GM19240 (cell line): ENCODE measurements at regions not wholly inside any gene's neighbourhood (a gene's known extent, or its start where the extent isn't known, plus 50 kb on each side); places are given as distances from the start of the nearest gene placed in this dataset.
"Not testable (repeated sequence)": the region's sequence is repeated elsewhere in the genome, so short reads cannot be mapped to it uniquely, and the experiment has no call there.

Experiments used
- DNase-seq: peaks from one replicate; pipeline ENCODE4 v3.0.0; 2011; ENCODE audit warnings: low spot score; ENCODE audit not compliant: insufficient read length

DNA sequence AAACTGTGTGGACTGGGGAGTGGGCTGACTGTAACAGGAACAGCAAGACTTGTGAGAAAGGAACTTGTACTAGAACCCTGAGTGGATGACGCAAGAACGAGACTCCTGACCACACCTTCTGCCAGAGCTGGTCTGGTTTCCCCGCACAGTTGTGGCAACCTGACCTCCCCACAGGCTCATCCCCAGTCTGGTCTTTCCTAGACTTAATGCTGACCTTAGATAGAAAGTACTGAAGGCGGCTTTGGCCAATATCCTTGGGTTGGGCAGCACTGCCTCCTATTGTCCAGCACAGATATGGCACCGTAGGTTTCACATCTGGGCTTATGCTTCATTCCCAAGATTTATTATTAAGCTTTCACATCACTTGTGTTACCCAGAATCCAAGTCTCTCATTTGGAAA lies 137.8 kb upstream of the FRG1 start:
- no peak for DNase-seq

DNA sequence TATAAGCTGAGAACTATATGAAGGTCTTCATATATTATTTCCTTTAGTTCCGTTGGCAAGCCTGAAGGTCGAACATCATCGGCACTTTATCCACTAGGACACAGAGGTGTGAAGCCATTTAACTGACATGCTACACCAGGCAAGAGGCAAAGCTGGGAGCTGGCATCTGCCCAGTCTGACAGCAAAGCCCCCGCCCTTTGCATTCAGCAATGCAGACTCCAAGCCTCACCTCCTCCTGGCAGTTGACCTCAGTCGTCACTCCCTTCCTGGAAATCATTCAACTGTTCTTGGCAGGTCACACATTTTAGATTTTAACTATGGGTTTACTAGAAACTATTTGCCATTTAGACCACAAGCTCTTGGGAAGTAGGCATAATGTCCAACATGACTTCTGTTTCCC lies 135.8 kb upstream of the FRG1 start:
- no peak for DNase-seq

DNA sequence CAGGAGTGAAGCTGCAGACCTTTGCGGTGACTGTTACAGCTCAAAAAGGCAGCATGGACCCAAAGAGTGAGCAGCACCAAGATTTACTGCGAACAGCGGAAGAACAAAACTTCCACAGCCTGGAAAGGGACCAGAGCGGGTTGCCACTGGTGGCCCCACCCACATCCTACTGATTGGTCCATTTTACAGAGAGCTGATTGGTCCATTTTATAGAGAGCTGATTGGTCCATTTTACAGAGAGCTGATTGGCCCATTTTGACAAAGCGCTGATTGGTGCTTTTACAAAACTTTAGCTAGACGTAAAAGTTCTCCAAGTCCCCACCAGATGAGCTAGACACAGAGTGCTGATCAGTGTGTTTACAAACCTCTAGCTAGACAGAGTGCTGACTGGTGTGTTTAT lies 134.2 kb upstream of the FRG1 start:
- no peak for DNase-seq

DNA sequence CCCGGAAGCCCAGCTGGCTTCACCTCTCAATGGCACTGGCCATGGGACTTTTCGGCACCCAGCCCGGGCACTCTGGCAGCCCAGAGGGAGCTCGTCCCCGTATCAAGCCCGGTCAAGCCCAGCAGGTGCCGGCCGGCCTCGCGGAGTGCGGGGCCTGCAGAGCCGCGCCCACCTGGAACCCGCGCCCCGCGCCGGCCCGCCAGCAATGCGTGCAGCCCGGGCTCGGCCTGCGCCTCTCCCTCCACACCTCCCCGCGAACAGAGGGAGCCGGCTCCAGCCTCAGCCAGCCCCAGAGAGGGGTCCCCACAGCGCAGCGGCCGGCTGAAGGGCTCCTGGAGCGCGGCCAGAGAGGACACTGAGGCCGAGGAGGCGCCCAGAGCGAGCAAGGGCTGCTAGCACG lies 133.6 kb upstream of the FRG1 start:
- no peak for DNase-seq

DNA sequence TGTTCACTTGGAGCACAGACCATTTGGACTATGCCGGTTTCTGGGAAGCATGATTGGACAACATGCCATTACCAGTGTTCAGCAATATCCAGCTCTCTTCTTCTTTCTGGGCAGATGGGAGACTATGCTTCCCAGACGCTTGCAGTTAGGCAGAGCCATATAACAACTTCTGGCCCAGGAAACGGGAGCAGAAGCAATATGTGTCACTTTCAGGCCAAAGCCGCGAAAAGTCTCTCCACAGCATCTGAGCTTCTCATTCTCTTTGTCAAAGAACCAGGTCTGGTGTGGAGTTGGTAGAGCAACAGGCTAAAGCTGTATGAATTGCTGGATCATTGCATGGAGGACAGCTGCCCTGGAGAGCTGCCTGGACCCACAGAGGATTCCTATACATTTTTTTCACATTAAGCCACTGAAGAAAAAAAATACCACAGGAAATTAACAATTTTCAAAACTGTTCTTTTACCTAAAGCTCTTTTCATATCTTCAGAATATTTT lies 131.4 kb upstream of the FRG1 start:
- no peak for DNase-seq

DNA sequence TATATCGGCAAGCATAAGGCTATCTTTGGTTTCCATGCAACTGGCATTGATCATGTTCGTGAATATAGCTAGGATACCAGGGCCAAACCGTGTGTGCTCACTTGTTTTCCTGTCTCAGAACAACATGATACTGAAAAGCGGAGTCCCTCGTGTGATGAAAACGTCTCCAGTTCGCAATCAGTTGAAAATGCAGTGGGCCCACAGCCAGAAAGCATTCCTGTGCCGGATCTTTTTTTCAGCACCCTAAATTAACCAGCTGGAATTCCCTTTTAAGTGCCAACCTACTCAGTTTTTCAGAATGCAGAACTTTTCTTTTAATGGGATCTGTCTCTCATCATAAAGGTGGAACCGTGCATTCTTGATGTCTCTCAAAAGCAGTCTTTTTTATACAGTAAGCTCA lies 130.8 kb upstream of the FRG1 start:
- no peak for DNase-seq

DNA sequence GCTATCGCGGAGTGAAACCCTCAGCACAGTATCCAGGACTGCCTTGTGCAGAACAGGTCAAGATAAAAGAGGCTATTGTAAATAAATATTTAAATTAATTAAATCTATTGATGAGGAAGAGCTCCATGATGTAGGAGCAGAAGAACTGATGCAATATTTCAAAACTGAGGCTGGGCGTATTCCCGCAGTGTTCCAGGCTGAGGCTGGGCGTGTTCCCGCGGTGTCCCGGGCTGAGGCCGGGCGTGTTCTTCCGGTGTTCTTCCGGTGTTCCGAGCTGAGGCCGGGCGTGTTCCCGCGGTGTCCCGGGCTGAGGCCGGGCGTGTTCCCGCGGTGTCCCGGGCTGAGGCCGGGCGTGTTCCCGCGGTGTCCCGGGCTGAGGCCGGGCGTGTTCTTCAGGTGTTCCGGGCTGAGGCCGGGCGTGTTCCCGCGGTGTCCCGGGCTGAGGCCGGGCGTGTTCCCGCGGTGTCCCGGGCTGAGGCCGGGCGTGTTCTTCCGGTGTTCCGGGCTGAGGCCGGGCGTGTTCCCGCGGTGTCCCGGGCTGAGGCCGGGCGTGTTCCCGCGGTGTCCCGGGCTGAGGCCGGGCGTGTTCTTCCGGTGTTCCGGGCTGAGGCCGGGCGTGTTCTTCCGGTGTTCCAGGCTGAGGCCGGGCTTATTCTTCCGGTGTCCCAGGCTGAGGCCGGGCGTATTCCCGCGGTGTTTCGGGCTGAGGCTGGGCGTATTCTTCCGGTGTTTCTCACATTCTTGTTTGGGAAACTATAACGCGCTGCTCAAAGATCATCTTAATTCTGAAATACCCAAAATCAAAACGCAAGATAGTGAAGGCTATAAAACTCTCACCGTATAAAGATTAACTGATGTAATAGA lies 130.1 kb upstream of the FRG1 start:
- not testable (repeated sequence) for DNase-seq

DNA sequence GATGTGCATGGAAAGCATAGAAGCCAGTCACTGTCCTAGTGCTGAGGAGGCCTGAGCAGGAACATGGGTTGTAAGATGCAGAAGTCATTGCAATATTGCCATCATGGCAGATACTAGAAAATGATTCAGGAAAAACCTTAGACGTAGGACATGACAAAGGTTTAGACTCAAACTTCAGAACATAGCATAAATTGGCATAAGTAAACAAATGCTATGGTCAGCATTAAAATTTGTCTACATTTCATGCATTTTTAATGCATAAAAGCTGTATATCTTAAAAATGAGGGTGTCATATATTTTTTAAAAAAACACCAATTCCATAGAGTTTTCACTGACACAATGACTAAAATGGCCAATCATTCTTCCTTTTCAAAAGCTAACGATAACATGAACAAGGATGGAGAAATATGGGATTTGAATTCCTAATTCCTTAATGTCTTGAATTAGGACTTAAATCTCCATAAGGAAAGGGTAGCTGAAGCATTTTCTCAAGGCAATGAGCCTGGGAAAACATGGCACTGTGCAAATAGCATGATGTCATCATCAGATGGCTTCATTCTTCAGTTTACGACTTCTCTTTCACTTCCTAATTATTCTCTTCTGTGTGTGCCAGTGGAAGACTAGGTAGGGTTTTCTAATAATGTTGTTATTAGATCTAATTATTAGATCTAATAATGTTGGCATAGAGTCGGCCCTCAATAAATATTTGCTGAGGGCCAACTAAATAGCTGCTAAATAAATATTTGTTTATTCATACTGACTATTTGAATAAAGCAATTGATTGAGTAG lies 125.1 kb upstream of the FRG1 start:
- no peak for DNase-seq

DNA sequence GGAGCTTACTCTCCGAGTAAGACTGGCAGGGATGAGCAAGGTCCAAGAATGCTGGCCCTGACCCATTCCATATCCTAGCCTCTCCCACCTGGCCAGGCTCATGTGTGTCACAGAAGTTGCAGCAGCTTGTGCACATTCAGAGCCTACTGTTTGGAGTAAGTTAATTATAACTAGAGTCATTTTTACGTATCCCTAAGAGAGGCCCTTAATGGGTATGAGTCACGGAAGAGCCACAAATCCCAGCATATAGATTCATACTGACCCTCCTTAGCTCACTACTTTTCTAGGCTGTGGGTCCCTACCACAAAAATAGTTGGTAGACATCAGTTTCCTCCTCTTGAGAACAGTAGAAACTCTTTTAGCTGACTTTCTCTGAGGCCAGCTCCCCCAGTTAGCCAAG lies 118.3 kb upstream of the FRG1 start:
- DNase-seq, result no peak

DNA sequence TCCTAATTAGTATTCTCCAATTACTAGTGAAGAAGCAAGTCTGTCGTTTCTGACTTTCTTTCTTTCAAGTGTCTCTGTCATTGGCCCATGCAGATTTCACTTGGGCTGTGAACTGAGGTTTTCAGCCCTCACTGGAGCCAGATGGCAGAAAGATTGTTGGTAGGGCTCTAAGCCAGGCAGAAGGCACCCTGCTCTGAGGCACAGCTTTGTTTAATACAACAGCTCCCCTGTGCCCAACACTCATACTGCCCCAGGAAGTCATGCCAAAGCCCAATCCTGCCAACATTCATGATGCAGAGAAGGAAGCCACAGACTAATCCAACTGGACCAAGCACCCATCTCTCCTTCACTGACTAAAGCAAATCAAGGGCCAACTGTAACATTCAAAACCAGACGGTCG lies 117.1 kb upstream of the FRG1 start:
- DNase-seq, result no peak

DNA sequence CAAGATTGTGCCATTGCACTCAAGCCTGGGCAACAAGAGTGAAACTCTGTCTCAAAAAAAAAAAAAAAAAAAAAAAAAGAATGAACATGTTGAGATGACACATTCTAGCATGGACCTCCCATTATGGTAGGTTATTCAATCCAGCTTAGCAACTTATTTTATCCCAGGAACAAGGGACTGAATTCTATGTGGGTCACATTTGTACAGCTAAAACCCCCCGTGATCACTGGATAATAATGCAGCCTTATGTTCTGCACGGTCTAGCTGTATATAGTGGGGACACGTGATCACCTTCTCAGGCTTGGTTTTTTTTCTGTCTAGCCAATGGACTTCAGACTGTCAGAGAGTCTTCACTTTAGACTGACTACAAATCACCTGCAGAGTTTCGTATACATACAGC lies 115.2 kb upstream of the FRG1 start:
- DNase-seq, result no peak

DNA sequence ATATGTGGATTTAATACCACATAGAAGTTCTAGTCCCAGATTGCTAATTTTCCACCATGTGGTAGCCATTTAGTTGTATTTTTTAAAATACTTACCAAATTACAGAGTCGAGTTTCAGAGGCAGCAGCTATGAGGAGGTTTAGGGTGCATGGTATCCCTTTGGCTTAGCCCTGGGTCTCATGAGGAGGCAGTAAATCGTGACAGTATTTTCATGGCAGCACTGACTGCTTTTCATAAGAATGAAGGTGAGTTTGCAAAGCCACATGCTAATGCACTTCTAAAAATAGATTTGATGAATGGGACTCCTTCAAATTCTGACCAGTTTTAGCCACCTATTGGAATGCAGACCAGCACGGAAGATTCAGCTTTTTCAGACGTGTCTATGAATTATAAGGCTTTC lies 114.0 kb upstream of the FRG1 start:
- DNase-seq, result no peak

DNA sequence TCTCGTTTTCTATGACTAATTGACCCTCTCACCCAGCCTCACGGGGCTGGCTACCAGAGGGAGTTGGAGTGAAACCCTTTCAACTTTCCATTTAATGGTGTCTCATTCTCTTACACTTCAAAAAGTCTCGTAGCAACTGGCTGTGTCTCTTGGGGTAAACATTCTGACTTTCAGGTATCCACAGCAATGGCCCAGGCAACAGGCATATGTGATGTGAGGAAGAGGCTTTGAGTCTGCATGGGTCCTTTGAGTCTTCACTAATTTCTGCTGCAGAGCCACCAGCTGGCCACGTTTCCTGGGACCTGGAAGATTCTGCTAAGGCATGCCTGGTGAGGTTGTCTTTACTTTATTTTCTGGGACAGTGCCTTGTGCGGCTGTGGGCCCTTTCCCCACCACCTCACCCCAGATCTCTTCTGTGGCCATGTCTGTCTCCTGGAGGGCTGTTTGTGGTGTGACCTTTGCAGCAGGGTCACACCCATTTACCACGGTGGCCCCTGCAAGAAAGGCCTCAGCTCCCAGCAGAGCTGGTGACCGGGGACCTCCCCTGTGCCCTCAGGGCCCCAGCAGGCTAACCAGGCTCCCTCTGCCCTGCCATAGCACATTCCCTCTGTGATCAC lies 112.5 kb upstream of the FRG1 start:
- DNase-seq, result no peak

DNA sequence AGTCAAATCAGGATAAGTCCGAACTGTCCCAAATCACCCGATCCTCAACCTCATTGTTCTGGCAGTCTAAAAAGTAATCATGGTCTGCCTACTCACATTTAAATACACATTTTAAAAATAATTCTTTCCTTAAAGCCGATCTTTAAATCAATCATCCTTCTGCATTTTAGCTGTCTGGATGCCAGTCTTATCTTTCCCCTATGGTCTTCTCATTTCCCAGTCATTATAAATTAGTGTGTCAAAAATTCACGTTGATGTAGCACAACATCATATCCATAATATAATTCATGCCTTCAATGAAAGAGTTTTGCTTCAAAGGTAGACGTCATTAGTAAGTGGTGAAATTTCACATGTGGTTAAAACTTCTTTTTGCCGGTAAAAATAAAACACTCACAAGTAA lies 108.1 kb upstream of the FRG1 start:
- no peak for DNase-seq

DNA sequence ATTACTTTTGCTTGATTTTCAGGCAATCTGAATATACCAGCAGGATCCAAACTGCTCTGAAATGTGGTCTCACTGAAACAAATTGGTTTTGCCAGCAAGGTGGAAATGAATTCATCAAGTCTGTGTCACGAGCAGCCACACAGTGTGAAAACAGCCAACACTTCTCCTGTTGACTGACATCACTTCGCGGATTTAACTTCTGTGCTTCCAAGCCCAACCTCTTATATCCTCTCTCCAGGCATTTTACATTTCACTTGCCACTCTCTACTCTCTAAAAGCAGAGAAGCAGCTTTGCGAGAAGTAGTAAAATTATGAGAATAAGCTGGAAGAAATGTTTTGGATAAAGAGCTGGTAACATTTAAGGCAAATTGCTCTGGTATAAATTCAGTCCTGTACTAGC lies 106.1 kb upstream of the FRG1 start:
- no peak for DNase-seq

DNA sequence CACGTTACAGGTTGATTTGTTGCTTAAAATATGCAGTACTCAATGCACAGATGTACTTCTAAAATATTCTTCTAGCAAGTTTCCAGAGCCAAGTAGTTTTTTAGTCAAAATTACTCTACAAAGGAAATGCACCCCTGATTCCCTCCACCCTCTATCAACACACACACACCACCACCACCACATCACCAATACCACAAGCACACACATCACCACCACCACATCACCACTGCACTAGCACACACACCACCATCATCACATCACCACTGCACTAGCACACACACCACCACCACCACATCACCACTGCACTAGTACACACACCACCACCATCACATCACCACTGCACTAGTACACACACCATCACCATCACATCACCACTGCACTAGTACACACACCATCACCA lies 105.2 kb upstream of the FRG1 start:
- DNase-seq, result no peak

DNA sequence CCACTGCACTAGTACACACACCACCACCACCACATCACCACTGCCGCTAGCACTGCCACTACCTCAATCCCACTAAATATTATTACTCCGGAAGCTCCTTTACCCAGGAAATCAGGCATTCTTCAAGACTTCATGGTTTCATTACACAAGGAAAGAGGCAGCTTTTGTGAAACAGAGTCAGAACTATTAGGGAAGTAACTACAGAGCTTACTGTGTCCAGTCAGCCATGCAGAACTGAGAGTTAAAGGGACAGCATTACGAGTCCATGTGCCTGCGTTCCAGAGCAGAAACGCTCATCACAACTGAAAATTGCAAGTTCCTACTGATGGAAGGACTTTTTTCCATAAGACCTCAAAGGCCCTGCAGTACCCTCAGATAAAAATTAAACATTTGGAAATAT lies 103.2 kb upstream of the FRG1 start:
- no peak for DNase-seq

DNA sequence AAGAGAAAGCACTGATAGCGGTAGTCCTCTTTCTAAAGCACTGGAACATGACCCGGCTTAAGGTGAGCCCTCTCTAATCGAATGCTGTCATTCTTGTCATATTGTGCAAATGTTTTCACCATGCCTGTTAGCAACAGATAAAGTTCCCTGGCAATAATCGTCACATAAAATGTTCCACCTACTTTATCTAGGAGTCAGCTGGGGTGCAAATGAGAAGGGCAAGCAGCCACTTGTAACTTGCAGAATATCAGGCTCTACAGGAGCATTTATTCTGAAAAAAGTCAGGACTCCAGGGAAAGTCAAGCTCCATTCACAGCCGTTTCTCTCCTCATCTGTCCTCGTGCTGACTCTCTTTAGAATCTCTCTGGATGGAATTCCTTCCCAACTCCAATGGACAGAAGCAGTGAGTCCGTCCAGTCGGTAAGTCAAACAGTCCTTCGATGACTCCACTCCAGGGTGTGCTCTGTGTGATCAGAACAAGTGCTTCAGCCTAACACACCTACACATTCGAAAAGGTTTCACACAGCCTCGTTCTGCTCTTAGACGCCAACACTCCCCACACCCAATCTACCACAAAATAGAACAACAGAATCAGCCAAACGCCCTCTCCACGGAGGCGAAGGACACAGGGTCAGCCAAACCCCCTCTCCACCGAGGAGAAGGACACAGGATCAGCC lies 101.7 kb upstream of the FRG1 start:
- no peak for DNase-seq

DNA sequence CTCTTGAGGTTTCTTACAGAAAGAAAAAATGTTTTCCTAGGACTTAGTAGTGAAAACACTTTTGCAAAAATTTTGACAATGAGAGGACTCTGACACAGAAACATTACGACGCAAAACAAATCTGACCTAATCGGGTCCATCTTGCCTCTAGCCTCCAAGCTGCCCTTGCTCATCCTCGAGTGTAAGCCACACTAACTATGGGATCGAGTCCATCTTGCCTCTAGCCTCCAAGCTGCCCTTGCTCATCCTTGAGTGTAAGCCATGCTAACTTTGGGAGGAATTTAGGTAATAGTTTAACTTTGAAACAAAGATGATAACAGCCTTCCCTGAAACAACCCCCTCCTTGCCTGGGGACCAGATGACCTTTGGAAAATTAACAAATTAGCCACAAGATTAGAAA lies 100.3 kb upstream of the FRG1 start:
- DNase-seq, result no peak

DNA sequence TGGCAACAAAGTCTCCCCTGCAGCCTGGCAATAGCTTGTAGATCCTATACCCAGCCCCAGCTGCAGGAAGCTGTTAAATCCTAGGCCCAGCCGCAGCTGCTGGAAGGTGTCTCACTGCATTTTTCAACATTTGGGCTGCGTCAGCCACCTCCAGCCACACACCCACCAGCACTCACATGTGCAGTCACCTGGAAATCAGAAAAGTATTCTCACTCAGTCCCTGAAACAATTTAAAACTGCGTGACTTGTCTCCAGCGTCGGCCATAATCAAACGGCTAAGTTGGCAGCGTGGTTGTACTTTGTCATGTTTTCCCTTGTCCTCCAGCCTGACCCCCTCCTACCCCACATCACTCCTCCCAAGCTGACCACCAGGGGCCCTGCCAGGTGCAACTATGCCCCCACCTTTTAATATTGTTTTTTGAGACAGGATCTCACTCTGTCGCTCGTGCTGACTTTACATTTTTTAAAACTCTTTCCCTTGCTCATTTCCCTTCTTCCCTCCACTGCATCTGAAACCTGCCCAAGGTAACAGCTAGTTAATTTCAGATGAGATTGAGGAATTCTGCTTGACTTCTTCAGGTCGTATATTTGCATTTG lies 97.2 kb upstream of the FRG1 start:
- DNase-seq, result no peak

DNA sequence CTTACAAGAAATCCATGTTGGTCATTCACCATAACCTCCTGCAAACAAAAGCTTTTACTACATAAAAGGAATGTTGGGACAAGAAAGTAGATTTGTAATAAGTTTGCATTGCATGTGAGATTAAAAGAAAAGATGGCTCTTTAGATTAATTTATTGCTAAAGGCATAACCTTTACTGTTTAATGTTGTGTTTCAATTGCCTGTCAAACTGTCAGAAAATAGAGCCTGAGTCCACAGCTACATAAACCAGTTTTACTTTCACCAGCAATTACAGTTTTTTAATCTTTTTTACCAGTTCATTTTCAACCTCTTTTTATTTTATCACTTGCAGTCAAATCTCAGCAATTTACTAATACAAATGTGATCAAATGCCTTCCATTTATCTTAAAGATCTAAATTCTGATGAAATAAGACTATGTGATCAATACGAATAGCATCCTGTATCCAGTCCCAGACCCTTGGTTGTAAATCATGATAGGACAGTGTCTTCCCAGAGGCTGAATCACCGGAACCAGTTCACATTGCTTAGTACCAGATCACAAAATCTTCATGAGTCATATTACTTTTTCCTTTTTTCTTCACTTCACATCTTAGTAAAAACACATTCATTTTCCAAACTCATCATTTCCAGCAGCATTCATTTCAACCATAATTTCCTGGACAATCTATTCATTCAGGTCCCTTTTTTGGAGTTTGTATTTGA lies 95.4 kb upstream of the FRG1 start:
- no peak for DNase-seq
